ENCODE measurements at regions not wholly inside any gene's neighbourhood (a gene's known extent, or its start where the extent isn't known, plus 50 kb on each side); places are given as distances from the start of the nearest gene placed in this dataset.

DNA sequence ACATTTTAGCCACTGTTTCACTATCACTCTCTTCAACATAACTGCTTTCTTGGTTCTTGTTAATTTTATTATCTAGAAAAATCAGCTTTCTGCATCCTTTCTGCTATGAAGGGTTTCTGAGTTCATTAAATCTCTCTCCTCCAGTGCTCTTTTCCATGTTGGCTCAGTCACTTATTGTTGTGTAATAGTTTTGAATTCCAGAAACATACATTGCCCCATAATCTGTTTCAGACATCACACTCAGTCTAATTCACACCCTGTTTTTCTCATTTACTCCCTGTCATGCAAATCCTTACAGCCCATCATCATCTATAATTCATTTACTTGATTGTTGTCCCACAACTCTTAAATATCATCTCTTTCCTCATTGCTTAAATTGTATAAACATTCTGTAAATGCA, 176.1 kb upstream of the CDH12 start:
- no peak overlapping the region for H3K9ac ChIP-seq (ENCODE audit: low read length in 2 of 2)
- H3K4me1 ChIP-seq (ENCODE audit: control insufficient read depth, insufficient read depth, low read length): peaks cover 4% of the 10 kb centered on the region
- no peak overlapping the region for H3K27ac ChIP-seq (ENCODE audit: low read length)
- H3K36me3 ChIP-seq (ENCODE audit: control insufficient read depth in 2 of 2, insufficient read depth in 2 of 2, low read length in 2 of 2): no peaks in the 10 kb centered on the region
- no peaks in the 10 kb centered on the region for H3K9me3 ChIP-seq (ENCODE audit: control insufficient read depth in 2 of 2, low read length in 2 of 2)
- H3K27me3 ChIP-seq (ENCODE audit: control insufficient read depth in 1 of 2, insufficient read depth in 2 of 2, low read length in 2 of 2): no peaks in the 10 kb centered on the region
- H3K4me3 ChIP-seq (ENCODE audit: low read length in 2 of 2): no peak overlapping the region

DNA sequence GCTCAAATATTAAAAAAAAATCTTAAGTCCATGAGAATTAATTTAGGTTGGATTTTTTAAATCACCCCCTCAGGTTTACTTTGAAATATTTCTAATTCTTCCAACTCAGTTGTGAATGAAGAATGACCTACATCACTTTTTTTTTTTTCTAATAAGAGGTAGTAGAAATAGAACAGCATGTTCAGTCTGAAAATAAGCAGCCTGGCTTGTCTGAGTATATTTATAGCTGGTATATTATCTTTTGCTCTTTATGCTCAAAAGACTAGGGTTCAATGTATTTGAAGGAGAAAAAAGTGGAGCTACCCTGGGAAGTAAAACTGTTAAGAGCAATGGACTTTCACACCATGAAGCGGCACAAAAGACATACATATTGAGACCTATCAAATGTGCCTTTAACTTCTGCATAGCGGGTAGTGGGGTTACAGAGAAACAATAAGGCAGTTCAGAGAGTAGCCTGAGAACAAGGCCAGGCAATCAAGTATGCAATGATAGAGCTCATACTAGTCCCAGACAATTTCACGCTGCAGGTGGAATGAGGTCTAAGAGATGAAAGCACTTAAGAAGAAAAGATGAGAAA, 175.4 kb upstream of the CDH12 start:
- Histone ChIP-seq H3K4me3 (ENCODE audit: low read length in 2 of 2) (no peak overlapping the region), H3K4me1 (ENCODE audit: control insufficient read depth, insufficient read depth, low read length) (peaks cover 4% of the 10 kb centered on the region), H3K36me3 (ENCODE audit: control insufficient read depth in 2 of 2, insufficient read depth in 2 of 2, low read length in 2 of 2) (no peaks in the 10 kb centered on the region), H3K27me3 (ENCODE audit: control insufficient read depth in 1 of 2, insufficient read depth in 2 of 2, low read length in 2 of 2) (no peaks in the 10 kb centered on the region), H3K27ac (ENCODE audit: low read length) (no peak overlapping the region), H3K9me3 (ENCODE audit: control insufficient read depth in 2 of 2, low read length in 2 of 2) (no peaks in the 10 kb centered on the region), H3K9ac (ENCODE audit: low read length in 2 of 2) (no peak overlapping the region)

DNA sequence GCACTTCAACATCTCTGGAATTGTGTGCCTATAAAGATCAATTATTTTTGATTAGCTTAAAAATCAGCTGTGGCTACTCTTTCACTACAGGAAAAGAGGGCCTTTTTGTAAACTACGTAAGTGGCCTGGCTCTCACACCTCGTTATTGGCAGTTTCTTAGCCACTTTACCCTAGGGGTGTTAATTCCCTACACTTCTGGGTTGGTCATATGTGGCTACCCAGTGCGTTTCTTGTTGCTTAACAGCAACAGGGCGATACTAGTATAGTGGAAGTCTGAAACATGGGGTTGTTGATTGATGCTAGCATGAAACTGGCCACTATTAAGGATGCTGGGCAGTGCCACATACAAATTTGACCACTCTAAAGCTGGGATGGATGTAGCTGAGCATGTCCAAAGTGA, 174.7 kb upstream of the CDH12 start:
- Histone ChIP-seq H3K9me3 (ENCODE audit: control insufficient read depth in 2 of 2, low read length in 2 of 2) (no peaks in the 10 kb centered on the region), H3K4me3 (ENCODE audit: low read length in 2 of 2) (no peak overlapping the region), H3K4me1 (ENCODE audit: control insufficient read depth, insufficient read depth, low read length) (peaks cover 4% of the 10 kb centered on the region), H3K27ac (ENCODE audit: low read length) (no peak overlapping the region), H3K36me3 (ENCODE audit: control insufficient read depth in 2 of 2, insufficient read depth in 2 of 2, low read length in 2 of 2) (no peaks in the 10 kb centered on the region), H3K9ac (ENCODE audit: low read length in 2 of 2) (no peak overlapping the region), H3K27me3 (ENCODE audit: control insufficient read depth in 1 of 2, insufficient read depth in 2 of 2, low read length in 2 of 2) (no peaks in the 10 kb centered on the region)

DNA sequence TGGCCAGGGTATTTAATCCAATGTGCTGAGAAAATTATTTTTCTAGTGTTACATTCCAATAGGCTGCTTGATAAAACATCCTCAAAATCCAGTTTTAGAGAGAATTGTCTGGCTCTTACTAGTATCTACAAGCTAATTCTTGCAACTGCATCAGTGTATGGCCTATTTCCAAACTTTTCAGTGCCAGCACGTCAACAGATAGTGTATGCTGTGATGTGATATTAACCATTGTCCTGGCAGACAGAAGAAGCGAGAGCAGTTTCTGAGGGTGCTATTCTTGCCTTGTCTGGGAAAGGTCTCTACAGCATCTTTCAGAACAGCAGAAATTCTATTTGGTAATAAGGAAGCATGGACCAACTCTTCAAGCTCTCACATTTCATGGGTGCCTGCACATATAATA, 174.2 kb upstream of the CDH12 start:
- Histone ChIP-seq H3K36me3 (ENCODE audit: control insufficient read depth in 2 of 2, insufficient read depth in 2 of 2, low read length in 2 of 2) (no peaks in the 10 kb centered on the region), H3K9ac (ENCODE audit: low read length in 2 of 2) (no peak overlapping the region), H3K9me3 (ENCODE audit: control insufficient read depth in 2 of 2, low read length in 2 of 2) (no peaks in the 10 kb centered on the region), H3K27ac (ENCODE audit: low read length) (no peak overlapping the region), H3K27me3 (ENCODE audit: control insufficient read depth in 1 of 2, insufficient read depth in 2 of 2, low read length in 2 of 2) (no peaks in the 10 kb centered on the region), H3K4me3 (ENCODE audit: low read length in 2 of 2) (no peak overlapping the region), H3K4me1 (ENCODE audit: control insufficient read depth, insufficient read depth, low read length) (peaks cover 4% of the 10 kb centered on the region)

DNA sequence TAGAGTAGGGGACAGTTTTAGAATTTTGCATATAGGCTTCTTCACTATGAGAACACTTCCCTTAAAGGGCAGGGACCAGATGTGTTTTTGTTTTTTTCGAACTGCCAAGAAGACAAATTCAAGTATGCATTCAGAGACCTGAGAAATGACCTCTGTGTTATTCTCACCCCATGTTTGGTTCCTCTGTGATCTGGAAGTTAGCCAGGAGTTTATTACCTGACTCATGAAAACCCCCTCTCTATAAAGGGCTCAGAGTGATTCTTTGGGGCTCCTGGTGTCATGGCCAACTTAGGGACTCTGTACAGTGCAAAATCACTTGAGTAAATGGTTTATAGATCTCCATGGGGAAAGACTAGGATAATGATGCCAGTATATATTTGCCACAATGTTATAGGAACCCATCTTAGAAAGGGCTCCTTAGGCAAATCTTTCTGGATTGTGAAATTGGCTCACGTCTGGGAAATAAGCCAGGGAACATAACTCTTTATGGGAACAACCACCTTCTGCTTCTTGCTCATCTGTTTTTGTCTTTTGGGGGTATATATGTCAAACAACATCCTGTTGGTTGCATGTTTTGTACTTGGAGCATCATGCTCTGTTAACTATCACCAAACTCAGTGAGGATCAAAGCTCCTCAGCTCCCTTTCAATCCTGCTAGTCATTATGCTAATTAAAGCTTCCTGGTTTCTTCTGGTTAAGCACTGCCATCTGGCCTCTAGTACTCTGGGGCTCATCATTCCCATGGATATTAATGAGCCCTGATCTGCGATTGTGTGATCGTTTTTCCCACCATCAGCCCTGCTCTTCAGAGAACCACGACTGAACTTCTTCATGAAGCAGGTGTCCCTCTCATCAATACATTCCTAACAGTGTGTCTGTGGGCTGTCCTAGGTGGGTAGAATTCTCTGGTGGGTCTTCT, 173.4 kb upstream of the CDH12 start:
- H3K27ac ChIP-seq (ENCODE audit: low read length): no peak overlapping the region
- H3K9ac ChIP-seq (ENCODE audit: low read length in 2 of 2): no peak overlapping the region
- no peak overlapping the region for H3K4me3 ChIP-seq (ENCODE audit: low read length in 2 of 2)
- peaks cover 4% of the 10 kb centered on the region for H3K4me1 ChIP-seq (ENCODE audit: control insufficient read depth, insufficient read depth, low read length)
- no peaks in the 10 kb centered on the region for H3K27me3 ChIP-seq (ENCODE audit: control insufficient read depth in 1 of 2, insufficient read depth in 2 of 2, low read length in 2 of 2)
- H3K36me3 ChIP-seq (ENCODE audit: control insufficient read depth in 2 of 2, insufficient read depth in 2 of 2, low read length in 2 of 2): no peaks in the 10 kb centered on the region
- H3K9me3 ChIP-seq (ENCODE audit: control insufficient read depth in 2 of 2, low read length in 2 of 2): no peaks in the 10 kb centered on the region

DNA sequence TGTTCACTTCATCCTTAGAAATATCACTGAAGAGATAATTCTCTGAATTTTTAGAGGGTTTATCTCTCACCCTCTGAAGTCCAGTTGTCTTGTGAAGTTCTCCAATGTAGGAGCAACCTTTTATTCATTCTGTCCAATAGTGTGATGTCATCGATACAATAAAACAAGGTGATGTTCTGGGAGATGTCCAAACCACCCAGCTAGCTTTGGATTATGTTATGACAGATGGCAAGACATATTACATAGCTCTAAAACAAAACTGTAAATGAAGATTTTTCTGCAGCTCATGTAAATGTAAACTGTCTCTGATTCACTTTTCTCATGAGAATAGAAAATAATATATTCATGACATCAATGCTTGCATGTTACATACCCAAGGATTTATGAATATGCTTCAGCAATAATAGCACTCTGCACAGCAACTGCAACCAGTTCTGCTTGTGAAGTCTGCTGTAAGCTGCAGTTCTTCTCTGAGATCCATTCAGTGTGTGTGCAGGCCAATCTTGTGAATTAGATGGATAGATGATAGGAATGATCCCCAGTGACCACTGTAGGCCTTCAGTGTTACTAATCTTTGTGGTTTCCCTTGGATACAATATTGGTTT, 172.6 kb upstream of the CDH12 start:
- H3K27me3 ChIP-seq (ENCODE audit: control insufficient read depth in 1 of 2, insufficient read depth in 2 of 2, low read length in 2 of 2): no peaks in the 10 kb centered on the region
- no peak overlapping the region for H3K9ac ChIP-seq (ENCODE audit: low read length in 2 of 2)
- H3K36me3 ChIP-seq (ENCODE audit: control insufficient read depth in 2 of 2, insufficient read depth in 2 of 2, low read length in 2 of 2): no peaks in the 10 kb centered on the region
- H3K27ac ChIP-seq (ENCODE audit: low read length): no peak overlapping the region
- H3K4me1 ChIP-seq (ENCODE audit: control insufficient read depth, insufficient read depth, low read length): peaks cover 4% of the 10 kb centered on the region
- no peak overlapping the region for H3K4me3 ChIP-seq (ENCODE audit: low read length in 2 of 2)
- H3K9me3 ChIP-seq (ENCODE audit: control insufficient read depth in 2 of 2, low read length in 2 of 2): no peaks in the 10 kb centered on the region

DNA sequence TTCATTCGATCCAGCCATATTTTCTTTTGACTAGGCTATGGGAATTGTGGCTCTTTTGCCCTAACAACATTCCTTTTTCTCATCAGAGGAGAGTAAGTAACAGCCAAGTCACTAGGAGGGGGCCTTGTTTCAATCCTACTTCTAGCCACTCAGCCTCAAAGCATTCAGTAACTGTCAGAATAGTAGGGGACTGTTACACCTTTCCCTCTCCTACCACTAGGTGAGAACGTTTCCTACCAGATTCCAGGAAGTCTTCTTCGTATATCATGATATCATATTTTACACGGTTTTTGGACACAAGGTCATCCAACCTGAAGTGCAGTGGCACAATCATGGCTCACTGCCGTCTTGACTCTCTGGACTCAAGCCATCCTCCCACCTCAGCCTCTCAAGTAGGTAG, 171.3 kb upstream of the CDH12 start:
- Histone ChIP-seq H3K9me3 (ENCODE audit: control insufficient read depth in 2 of 2, low read length in 2 of 2) (no peaks in the 10 kb centered on the region), H3K27ac (ENCODE audit: low read length) (no peak overlapping the region), H3K9ac (ENCODE audit: low read length in 2 of 2) (no peak overlapping the region), H3K27me3 (ENCODE audit: control insufficient read depth in 1 of 2, insufficient read depth in 2 of 2, low read length in 2 of 2) (no peaks in the 10 kb centered on the region), H3K36me3 (ENCODE audit: control insufficient read depth in 2 of 2, insufficient read depth in 2 of 2, low read length in 2 of 2) (no peaks in the 10 kb centered on the region), H3K4me1 (ENCODE audit: control insufficient read depth, insufficient read depth, low read length) (peaks cover 4% of the 10 kb centered on the region), H3K4me3 (ENCODE audit: low read length in 2 of 2) (no peak overlapping the region)

DNA sequence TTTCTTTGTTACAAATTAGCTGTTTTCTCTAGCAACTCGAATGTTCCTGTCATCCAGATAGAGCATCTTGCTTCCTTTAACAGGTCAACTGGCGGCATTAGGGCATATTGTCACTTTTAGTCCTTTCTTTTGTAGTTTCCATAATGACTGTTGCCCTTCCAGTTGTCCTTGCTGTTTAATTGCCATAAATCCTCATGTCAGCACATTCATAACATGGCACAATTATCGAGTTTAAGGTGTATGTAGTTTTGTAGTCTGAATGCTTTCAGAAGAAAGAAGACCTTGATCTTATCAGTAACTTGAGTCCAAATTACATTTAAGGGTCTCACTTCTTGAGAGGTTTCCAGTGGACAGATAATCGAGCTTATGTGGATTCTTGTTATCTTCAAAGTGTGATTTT, 161.7 kb upstream of the CDH12 start:
- Histone ChIP-seq H3K27ac (ENCODE audit: low read length) (no peak overlapping the region), H3K27me3 (ENCODE audit: control insufficient read depth in 1 of 2, insufficient read depth in 2 of 2, low read length in 2 of 2) (no peaks in the 10 kb centered on the region), H3K4me3 (ENCODE audit: low read length in 2 of 2) (no peak overlapping the region), H3K9ac (ENCODE audit: low read length in 2 of 2) (no peak overlapping the region), H3K9me3 (ENCODE audit: control insufficient read depth in 2 of 2, low read length in 2 of 2) (no peaks in the 10 kb centered on the region), H3K36me3 (ENCODE audit: control insufficient read depth in 2 of 2, insufficient read depth in 2 of 2, low read length in 2 of 2) (no peaks in the 10 kb centered on the region), H3K4me1 (ENCODE audit: control insufficient read depth, insufficient read depth, low read length) (no peaks in the 10 kb centered on the region)

DNA sequence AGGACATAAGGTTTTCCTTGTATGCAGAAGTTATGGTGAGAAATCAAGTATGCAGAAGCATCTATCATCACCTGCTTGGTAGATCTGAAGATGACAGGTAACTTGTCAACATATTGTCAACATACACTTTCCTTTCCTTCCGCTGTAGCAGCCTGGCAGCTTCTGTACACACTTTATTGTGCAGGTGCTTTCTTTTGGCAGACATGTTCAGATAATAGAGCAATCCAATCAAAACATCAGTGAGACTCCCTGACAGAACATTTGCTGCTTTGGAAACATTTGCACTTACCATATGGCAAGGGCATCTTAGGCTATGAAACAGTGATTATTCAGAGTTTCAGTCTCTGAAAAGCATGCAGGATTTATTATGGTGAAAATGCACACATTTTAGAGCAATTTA, 161.1 kb upstream of the CDH12 start:
- Histone ChIP-seq H3K4me3 (ENCODE audit: low read length in 2 of 2) (peak overlapping the region in 1 of 2 donors; percentile 37), H3K27ac (ENCODE audit: low read length) (no peak overlapping the region)

DNA sequence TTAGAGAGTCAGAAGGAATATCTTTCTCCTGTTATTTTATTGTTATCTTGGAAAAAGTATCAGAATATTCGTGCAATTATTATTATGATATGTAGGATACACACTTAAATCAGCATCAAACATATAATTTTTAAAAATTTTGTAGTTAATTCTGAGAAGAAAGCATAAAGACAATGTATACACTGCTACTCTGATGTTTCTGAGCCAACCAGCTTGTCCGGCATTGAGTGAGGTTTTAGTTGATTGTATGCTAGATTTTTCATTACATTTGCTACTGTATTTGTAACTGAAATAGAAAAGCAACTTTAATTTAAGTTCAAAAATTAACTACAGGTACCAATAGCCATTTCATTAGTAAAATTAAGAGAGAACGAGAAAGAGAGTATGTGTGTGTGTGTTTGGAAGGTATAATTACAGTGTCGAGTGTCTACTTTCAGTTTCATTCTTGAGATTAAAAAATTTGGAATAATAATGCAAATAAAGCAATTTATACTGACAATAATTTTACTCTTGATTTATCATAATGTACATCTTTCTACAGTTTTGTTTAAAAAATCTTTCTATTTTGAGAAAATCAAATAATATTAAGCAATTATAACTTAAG, 160.4 kb upstream of the CDH12 start:
- H3K27me3 ChIP-seq (ENCODE audit: control insufficient read depth in 1 of 2, insufficient read depth in 2 of 2, low read length in 2 of 2): no peaks in the 10 kb centered on the region
- no peaks in the 10 kb centered on the region for H3K4me1 ChIP-seq (ENCODE audit: control insufficient read depth, insufficient read depth, low read length)
- H3K4me3 ChIP-seq (ENCODE audit: low read length in 2 of 2): peak overlapping the region in 1 of 2 donors; percentile 59
- no peaks in the 10 kb centered on the region for H3K9me3 ChIP-seq (ENCODE audit: control insufficient read depth in 2 of 2, low read length in 2 of 2)
- H3K9ac ChIP-seq (ENCODE audit: low read length in 2 of 2): no peak overlapping the region
- H3K36me3 ChIP-seq (ENCODE audit: control insufficient read depth in 2 of 2, insufficient read depth in 2 of 2, low read length in 2 of 2): no peaks in the 10 kb centered on the region
- no peak overlapping the region for H3K27ac ChIP-seq (ENCODE audit: low read length)

More for the DNA sequence above, 161.1 kb upstream of the CDH12 start:
- no peaks in the 10 kb centered on the region for H3K36me3 ChIP-seq (ENCODE audit: control insufficient read depth in 2 of 2, insufficient read depth in 2 of 2, low read length in 2 of 2)
- no peaks in the 10 kb centered on the region for H3K9me3 ChIP-seq (ENCODE audit: control insufficient read depth in 2 of 2, low read length in 2 of 2)
- no peak overlapping the region for H3K9ac ChIP-seq (ENCODE audit: low read length in 2 of 2)
- no peaks in the 10 kb centered on the region for H3K27me3 ChIP-seq (ENCODE audit: control insufficient read depth in 1 of 2, insufficient read depth in 2 of 2, low read length in 2 of 2)
- no peaks in the 10 kb centered on the region for H3K4me1 ChIP-seq (ENCODE audit: control insufficient read depth, insufficient read depth, low read length)

Measured in stomach smooth muscle (tissue), 2 donors.